B cell (primary cell): ENCODE measurements at regions not wholly inside any gene's neighbourhood (a gene's known extent, or its start where the extent isn't known, plus 50 kb on each side); places are given as distances from the start of the nearest gene placed in this dataset.

Experiments
- ATAC-seq: fragments of 200-7000 bp; cut with Tn5 transposase; one replicate; pipeline ENCODE4 v1.10.0; 2021; ENCODE audit warnings: low read depth, mild to moderate bottlenecking, moderate number of reproducible peaks, moderate library complexity
- CTCF ChIA-PET: fragments of 350-600 bp; sonication (Branson Sonifier 250); formaldehyde crosslinking; loops from one replicate; lab custom pipeline; 2021; ENCODE audit warnings: antibody characterized with exemption, inconsistent platforms; lab: Charles Lee
- POLR2A ChIA-PET: fragments of 350-600 bp; sonication (Branson Sonifier 250); formaldehyde crosslinking; loops from one replicate; lab custom pipeline; 2021; ENCODE audit warnings: antibody characterized with exemption; lab: Charles Lee
- DNase-seq: peaks from one replicate; pipeline ENCODE4 v3.0.0; 2013
- H2AFZ ChIP-seq: 2 replicates; pipeline ENCODE4 v1.6.1; 2012; ENCODE audit warnings: mild to moderate bottlenecking, low read depth, low read length; ENCODE audit not compliant: insufficient read depth, poor library complexity, severe bottlenecking
- H3K27ac ChIP-seq, 2 donors: 1 replicate in 1 of 2; 2 replicates in 1 of 2; pipeline ENCODE4 v1.5.1; 2012 to 2013; ENCODE audit warnings: low read length in 2 of 2, mild to moderate bottlenecking in 2 of 2, moderate library complexity in 1 of 2
- H3K27me3 ChIP-seq, 4 experiments: fragments of 200-600 bp in 1 of 4; sonication (generic) in 1 of 4; replicated peaks in 1 of 4; 1 replicate in 2 of 4; 2 replicates in 2 of 4; pipeline versions ENCODE4 v1.6.1 to v1.7.0; 2013 to 2016; ENCODE audit warnings: low read length in 3 of 4, mild to moderate bottlenecking in 2 of 4, mixed read lengths in 1 of 4, moderate library complexity in 1 of 4; ENCODE audit not compliant: insufficient read depth in 4 of 4, control insufficient read depth in 3 of 4; ENCODE audit errors: control extremely low read depth in 1 of 4
- H3K36me3 ChIP-seq, 2 experiments: replicated peaks in 1 of 2; 1 replicate in 1 of 2; 2 replicates in 1 of 2; pipeline versions ENCODE4 v1.6.1 to v1.7.1; 2013; ENCODE audit warnings: low read length in 1 of 2; ENCODE audit not compliant: insufficient read depth in 2 of 2, control insufficient read depth in 1 of 2; ENCODE audit errors: control extremely low read depth in 1 of 2, extremely low read depth in 1 of 2
- H3K4me1 ChIP-seq, 2 donors: fragments of 200-600 bp in 1 of 2; sonication (generic) in 1 of 2; 1 replicate in 1 of 2; 2 replicates in 1 of 2; pipeline versions ENCODE4 v1.5.1 to v1.6.1; 2013 to 2017; ENCODE audit warnings: low read length in 2 of 2; ENCODE audit not compliant: control insufficient read depth in 2 of 2, insufficient read depth in 2 of 2
- H3K4me2 ChIP-seq: replicated peaks from 2 replicates; pipeline ENCODE3; 2012; ENCODE audit warnings: mild to moderate bottlenecking, low read depth, low read length; ENCODE audit not compliant: poor library complexity, severe bottlenecking
- H3K4me3 ChIP-seq, 5 experiments: fragments of 200-600 bp in 1 of 5; sonication (generic) in 1 of 5; 1 replicate in 3 of 5; 2 replicates in 2 of 5; pipeline versions ENCODE4 v1.5.1 to v1.7.0; 2011 to 2016; ENCODE audit warnings: low read length in 4 of 5, mild to moderate bottlenecking in 4 of 5, low read depth in 2 of 5, control low read depth in 1 of 5, moderate library complexity in 1 of 5; ENCODE audit not compliant: insufficient read depth in 1 of 5; ENCODE audit errors: control extremely low read depth in 1 of 5, extremely low read depth in 1 of 5
- H3K79me2 ChIP-seq: fragments of 200-600 bp; sonication (generic); one replicate; pipeline ENCODE4 v1.6.0; 2016; ENCODE audit warnings: low read length; ENCODE audit not compliant: control insufficient read depth, insufficient read depth
- H3K9ac ChIP-seq: fragments of 200-600 bp; sonication (generic); 2 replicates; pipeline ENCODE4 v1.6.1; 2017; ENCODE audit warnings: mild to moderate bottlenecking, low read length, moderate library complexity
- H3K9me3 ChIP-seq, 3 donors: one replicate each; pipeline versions ENCODE4 v1.6.1 to v1.7.1; 2013; ENCODE audit warnings: low read length in 2 of 3; ENCODE audit not compliant: control insufficient read depth in 2 of 3, insufficient read depth in 1 of 3; ENCODE audit errors: control extremely low read depth in 1 of 3
- H4K20me1 ChIP-seq: 2 replicates; pipeline ENCODE4 v1.6.0; 2012; ENCODE audit warnings: mild to moderate bottlenecking, low read length; ENCODE audit not compliant: insufficient read depth, control insufficient read depth, poor library complexity, severe bottlenecking
- H3K27ac Mint-ChIP-seq: one replicate; pipeline ENCODE4 v1.8.0; 2021; ENCODE audit warnings: mixed read lengths
- H3K27me3 Mint-ChIP-seq: one replicate; pipeline ENCODE4 v1.8.0; 2021; ENCODE audit warnings: mixed read lengths
- H3K4me1 Mint-ChIP-seq: one replicate; pipeline ENCODE4 v1.8.0; 2021; ENCODE audit warnings: mixed read lengths
- H3K4me3 Mint-ChIP-seq: one replicate; pipeline ENCODE4 v1.8.0; 2021; ENCODE audit warnings: mixed read lengths
- H3K9me3 Mint-ChIP-seq: one replicate; pipeline ENCODE4 v1.8.0; 2022; ENCODE audit warnings: mixed read lengths; ENCODE audit not compliant: insufficient read depth
- EZH2 ChIP-seq: IDR thresholded peaks from 2 replicates; pipeline ENCODE4 v1.6.1; 2012; ENCODE audit warnings: borderline replicate concordance, low read depth, mild to moderate bottlenecking, moderate library complexity, low read length; ENCODE audit not compliant: insufficient read depth, poor library complexity, severe bottlenecking
- WGBS: methylation state at CpG from one replicate; pipeline ENCODE4 v1.1.5; 2013; ENCODE audit warnings: missing lambda C conversion rate; ENCODE audit not compliant: insufficient coverage; 5-methylcytosine and 5-hydroxymethylcytosine counted together
- intact Hi-C: fragments of 100-400 bp; cut with micrococcal nuclease; formaldehyde crosslinking; loops from one replicate; pipeline ENCODE4 v1.10.0; 2022
- TF ChIP-seq, protein P1 (sequence below): fragments of 200-600 bp; IDR thresholded peaks from one replicate; pipeline ENCODE4 v1.8.0; 2022; ENCODE audit warnings: antibody characterized with exemption, mild to moderate bottlenecking

DNA sequence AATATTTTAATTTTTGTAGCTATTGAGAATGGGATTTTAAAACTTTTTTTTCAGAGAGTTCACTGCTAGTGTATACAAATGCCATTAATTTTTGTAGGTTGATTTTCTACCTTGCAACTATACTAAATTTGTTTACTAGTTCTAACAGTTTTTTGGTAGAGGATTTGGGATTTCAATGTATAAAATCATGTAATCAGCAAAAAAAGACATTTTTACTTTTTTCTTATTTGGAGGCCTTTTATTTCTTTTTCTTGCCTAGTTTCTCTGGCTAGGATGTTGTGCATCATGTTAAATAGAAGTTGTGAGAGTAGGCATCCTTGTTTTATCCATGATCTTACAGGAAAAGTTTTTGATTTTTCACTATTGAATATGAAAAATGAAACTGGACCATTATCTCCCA lies 602.9 kb upstream of the KIF2B start:
- Histone ChIP-seq H3K9ac (no peak overlapping the region), H2AFZ (no peak overlapping the region), H3K4me2 (no peak overlapping the region), H3K27ac (no peak overlapping the region), H4K20me1 (no peaks in the 10 kb centered on the region), H3K27me3 (no peaks in the 10 kb centered on the region), H3K9me3 (no peaks in the 10 kb centered on the region), H3K79me2 (no peaks in the 10 kb centered on the region), H3K4me1 (no peaks in the 10 kb centered on the region), H3K4me3 (no peak overlapping the region), H3K36me3 (no peaks in the 10 kb centered on the region)
- ATAC-seq (no peak), DNase-seq (no peak)
- ChIA-PET POLR2A (no interaction called here), CTCF (no interaction called here)
- H3K4me3 Mint-ChIP-seq: no peak overlapping the region
- intact Hi-C loops: no loop called here
- no peak overlapping the region for H3K27ac Mint-ChIP-seq
- H3K27me3 Mint-ChIP-seq: no peaks in the 10 kb centered on the region
- peaks cover 5% of the 10 kb centered on the region for H3K9me3 Mint-ChIP-seq
- no peaks in the 10 kb centered on the region for H3K4me1 Mint-ChIP-seq
- no peak for TF ChIP-seq EZH2
- TF ChIP-seq, protein P1, sequence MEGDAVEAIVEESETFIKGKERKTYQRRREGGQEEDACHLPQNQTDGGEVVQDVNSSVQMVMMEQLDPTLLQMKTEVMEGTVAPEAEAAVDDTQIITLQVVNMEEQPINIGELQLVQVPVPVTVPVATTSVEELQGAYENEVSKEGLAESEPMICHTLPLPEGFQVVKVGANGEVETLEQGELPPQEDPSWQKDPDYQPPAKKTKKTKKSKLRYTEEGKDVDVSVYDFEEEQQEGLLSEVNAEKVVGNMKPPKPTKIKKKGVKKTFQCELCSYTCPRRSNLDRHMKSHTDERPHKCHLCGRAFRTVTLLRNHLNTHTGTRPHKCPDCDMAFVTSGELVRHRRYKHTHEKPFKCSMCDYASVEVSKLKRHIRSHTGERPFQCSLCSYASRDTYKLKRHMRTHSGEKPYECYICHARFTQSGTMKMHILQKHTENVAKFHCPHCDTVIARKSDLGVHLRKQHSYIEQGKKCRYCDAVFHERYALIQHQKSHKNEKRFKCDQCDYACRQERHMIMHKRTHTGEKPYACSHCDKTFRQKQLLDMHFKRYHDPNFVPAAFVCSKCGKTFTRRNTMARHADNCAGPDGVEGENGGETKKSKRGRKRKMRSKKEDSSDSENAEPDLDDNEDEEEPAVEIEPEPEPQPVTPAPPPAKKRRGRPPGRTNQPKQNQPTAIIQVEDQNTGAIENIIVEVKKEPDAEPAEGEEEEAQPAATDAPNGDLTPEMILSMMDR: no peak

DNA sequence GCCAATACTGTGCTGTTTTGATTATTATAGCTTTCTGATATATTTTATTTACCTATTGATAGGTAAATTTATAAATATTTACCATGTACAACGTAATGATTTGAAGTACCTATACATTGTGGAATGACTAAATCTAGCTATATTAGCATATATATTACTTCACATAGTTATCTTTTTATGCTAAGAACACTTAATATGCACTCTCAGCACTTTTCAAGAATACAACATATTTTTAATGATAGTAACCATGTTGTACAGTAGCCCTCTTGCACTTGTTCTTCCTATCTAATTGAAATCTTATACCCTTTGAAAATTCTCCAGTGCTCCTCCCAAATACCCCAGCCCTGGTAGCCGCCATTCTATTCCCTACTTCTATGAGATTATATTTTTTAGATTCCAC lies 604.0 kb upstream of the KIF2B start:
- no peak overlapping the region for H3K4me3 ChIP-seq
- no CpG with 5 or more reads among the region's 2 CpGs for WGBS
- POLR2A ChIA-PET: no interaction called here
- H3K27me3 ChIP-seq: no peaks in the 10 kb centered on the region
- Mint-ChIP-seq H3K4me1 (no peaks in the 10 kb centered on the region), H3K4me3 (no peak overlapping the region), H3K9me3 (peaks cover 5% of the 10 kb centered on the region), H3K27me3 (no peaks in the 10 kb centered on the region), H3K27ac (no peak overlapping the region)
- intact Hi-C loops: no loop called here
- no peaks in the 10 kb centered on the region for H3K9me3 ChIP-seq
- no peak overlapping the region for H3K27ac ChIP-seq
- CTCF ChIA-PET: no interaction called here
- TF ChIP-seq, protein P1: no peak
- TF ChIP-seq EZH2: no peak
- H3K4me1 ChIP-seq: no peaks in the 10 kb centered on the region
- no peak overlapping the region for H3K9ac ChIP-seq
- no peaks in the 10 kb centered on the region for H3K79me2 ChIP-seq
- H2AFZ ChIP-seq: no peak overlapping the region
- no peaks in the 10 kb centered on the region for H3K36me3 ChIP-seq
- H4K20me1 ChIP-seq: no peaks in the 10 kb centered on the region
- DNase-seq (no peak), ATAC-seq (no peak)
- H3K4me2 ChIP-seq: no peak overlapping the region
